MCF 10A (cell line): ENCODE measurements at regions not wholly inside any gene's neighbourhood (a gene's known extent, or its start where the extent isn't known, plus 50 kb on each side); places are given as distances from the start of the nearest gene placed in this dataset.

ENCODE experiments used
- BruUV-seq: library from RNA; stranded (reverse); fragments of 400-500 nt; replicated peaks from 2 replicates; lab custom pipeline; 2021; lab: Mats Ljungman, UMichigan
- CTCF ChIA-PET: fragments of 300-600 bp; sonication (Branson Sonifier 250); formaldehyde crosslinking; extraction: SDS; loops from one replicate; lab custom pipeline; 2021; ENCODE audit warnings: antibody characterized with exemption, inconsistent platforms; lab: Yijun Ruan, JAX
- POLR2A ChIA-PET: fragments of 300-600, 350-650 bp; sonication (Branson Sonifier 250); formaldehyde crosslinking; extraction: SDS; loops from one replicate; lab custom pipeline; 2020; ENCODE audit warnings: antibody characterized with exemption, inconsistent platforms; lab: Yijun Ruan, JAX
- DNase-seq: peaks from one replicate; pipeline ENCODE4 v3.0.0-alpha.2; 2018; ENCODE audit not compliant: unreplicated experiment
- H3K27ac Mint-ChIP-seq: one replicate; pipeline ENCODE4 v1.8.0; 2022; ENCODE audit warnings: mild to moderate bottlenecking, low read depth, mixed read lengths; ENCODE audit not compliant: unreplicated experiment
- H3K27me3 Mint-ChIP-seq: one replicate; pipeline ENCODE4 v1.8.0; 2022; ENCODE audit warnings: mixed read lengths; ENCODE audit not compliant: insufficient read depth, unreplicated experiment
- H3K36me3 Mint-ChIP-seq: one replicate; pipeline ENCODE4 v1.8.0; 2022; ENCODE audit warnings: mild to moderate bottlenecking, moderate library complexity, mixed read lengths; ENCODE audit not compliant: insufficient read depth, unreplicated experiment
- H3K4me1 Mint-ChIP-seq: one replicate; pipeline ENCODE4 v1.8.0; 2022; ENCODE audit warnings: mixed read lengths; ENCODE audit not compliant: insufficient read depth, unreplicated experiment
- H3K4me3 Mint-ChIP-seq: one replicate; pipeline ENCODE4 v1.8.0; 2022; ENCODE audit warnings: mild to moderate bottlenecking, moderate library complexity, mixed read lengths; ENCODE audit not compliant: unreplicated experiment
- H3K9me3 Mint-ChIP-seq: one replicate; pipeline ENCODE4 v1.8.0; 2022; ENCODE audit warnings: mixed read lengths; ENCODE audit not compliant: unreplicated experiment
- CTCF ChIP-seq: fragments of 200-600 bp; IDR thresholded peaks from one replicate; pipeline ENCODE4 v1.8.0; 2022; ENCODE audit warnings: antibody characterized with exemption, mild to moderate bottlenecking; ENCODE audit not compliant: unreplicated experiment
- intact Hi-C: fragments of 100-400 bp; cut with micrococcal nuclease; formaldehyde crosslinking; loops from 2 replicates; pipeline ENCODE4 v1.14.1; 2022

- Mint-ChIP-seq H3K9me3 (no peaks in the 10 kb centered on the region), H3K27me3 (peaks cover 76% of the 10 kb centered on the region), H3K4me1 (no peaks in the 10 kb centered on the region), H3K27ac (no peak overlapping the region), H3K4me3 (no peak overlapping the region), H3K36me3 (no peaks in the 10 kb centered on the region)
- BruUV-seq: no TSS peak
- ChIA-PET CTCF (interaction anchor here (0.6 to 1.1 kb wide), 2 partner anchors 22 to 36 kb away, joined by 3 to 4 read pairs; no protein-coding TSS in a partner anchor), POLR2A (no interaction called here)
- intact Hi-C loops: no loop called here
- DNase-seq: no peak
- TF ChIP-seq CTCF: no peak
These were observed 224.4 kb upstream of the RXFP2 start for GRCh38 chr13:31514932-31515331.

- Mint-ChIP-seq H3K27me3 (peaks cover 77% of the 10 kb centered on the region), H3K4me1 (no peaks in the 10 kb centered on the region), H3K9me3 (no peaks in the 10 kb centered on the region), H3K36me3 (no peaks in the 10 kb centered on the region), H3K4me3 (no peak overlapping the region), H3K27ac (no peak overlapping the region)
- DNase-seq: no peak
- no TSS peak for BruUV-seq
- intact Hi-C loops: no loop called here
- TF ChIP-seq CTCF: no peak
- POLR2A ChIA-PET: no interaction called here
- CTCF ChIA-PET: interaction anchor here (0.6 kb wide), 1 partner anchor 37 kb away, joined by 3 read pairs; no protein-coding TSS in a partner anchor
These were observed 223.9 kb upstream of the RXFP2 start for GRCh38 chr13:31515427-31515826.

GRCh38 chr13:31517599-31517998 is 221.7 kb upstream of the RXFP2 start:
- Mint-ChIP-seq H3K27me3 (peaks cover 73% of the 10 kb centered on the region), H3K4me1 (no peaks in the 10 kb centered on the region), H3K27ac (no peak overlapping the region), H3K9me3 (no peaks in the 10 kb centered on the region), H3K4me3 (no peak overlapping the region), H3K36me3 (no peaks in the 10 kb centered on the region)
- ChIA-PET POLR2A (interaction anchor here (0.7 kb wide), 1 partner anchor 17 kb away, joined by 3 read pairs; no protein-coding TSS in a partner anchor), CTCF (interaction anchor here (0.6 to 2.7 kb wide), 5 partner anchors 9 to 281 kb away, joined by 3 to 24 read pairs (median 3); no protein-coding TSS in a partner anchor)
- intact Hi-C loops: no loop called here
- TF ChIP-seq CTCF: no peak
- BruUV-seq: no TSS peak
- no peak for DNase-seq

DNA sequence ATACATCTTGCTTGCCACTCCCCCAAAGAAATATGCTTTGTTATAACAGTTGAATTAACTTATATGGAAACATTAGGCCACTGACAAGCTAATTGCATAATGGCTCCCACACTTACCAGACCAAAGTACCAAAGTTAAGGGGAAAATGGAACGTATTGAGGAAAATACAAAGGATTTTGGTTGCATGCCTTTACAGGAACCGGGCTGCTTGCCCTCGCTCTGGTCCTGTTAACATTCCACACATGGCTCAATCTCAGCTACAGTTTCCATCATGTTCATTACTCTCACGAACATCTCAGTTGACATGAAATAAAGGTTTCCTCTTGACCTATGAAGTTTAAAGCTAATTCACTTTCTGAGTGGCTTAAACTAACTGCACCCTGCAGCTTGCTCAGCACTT is 220.7 kb upstream of the RXFP2 start:
- no peak overlapping the region for H3K27ac Mint-ChIP-seq
- TF ChIP-seq CTCF: no peak
- H3K4me3 Mint-ChIP-seq: no peak overlapping the region
- H3K27me3 Mint-ChIP-seq: peaks cover 63% of the 10 kb centered on the region
- no peaks in the 10 kb centered on the region for H3K36me3 Mint-ChIP-seq
- ChIA-PET CTCF (interaction anchor here (0.6 to 2.7 kb wide), 4 partner anchors 12 to 796 kb away, joined by 3 to 24 read pairs (median 3); no protein-coding TSS in a partner anchor), POLR2A (interaction anchor here (0.5 kb wide), 1 partner anchor 63 kb away, joined by 3 read pairs; no protein-coding TSS in a partner anchor)
- BruUV-seq: no TSS peak
- no peak for DNase-seq
- intact Hi-C loops: no loop called here
- H3K4me1 Mint-ChIP-seq: no peaks in the 10 kb centered on the region
- no peaks in the 10 kb centered on the region for H3K9me3 Mint-ChIP-seq
